DMS114 treated with DMSO at 0.1 percent for 48 hours (cell line): ENCODE measurements at regions not wholly inside any gene's neighbourhood (a gene's known extent, or its start where the extent isn't known, plus 50 kb on each side); places are given as distances from the start of the nearest gene placed in this dataset.

Experiments
- DNase-seq: peaks from one replicate; lab custom pipeline; 2025; ENCODE audit not compliant: unreplicated experiment; lab: John Stamatoyannopoulos, UW

DNA sequence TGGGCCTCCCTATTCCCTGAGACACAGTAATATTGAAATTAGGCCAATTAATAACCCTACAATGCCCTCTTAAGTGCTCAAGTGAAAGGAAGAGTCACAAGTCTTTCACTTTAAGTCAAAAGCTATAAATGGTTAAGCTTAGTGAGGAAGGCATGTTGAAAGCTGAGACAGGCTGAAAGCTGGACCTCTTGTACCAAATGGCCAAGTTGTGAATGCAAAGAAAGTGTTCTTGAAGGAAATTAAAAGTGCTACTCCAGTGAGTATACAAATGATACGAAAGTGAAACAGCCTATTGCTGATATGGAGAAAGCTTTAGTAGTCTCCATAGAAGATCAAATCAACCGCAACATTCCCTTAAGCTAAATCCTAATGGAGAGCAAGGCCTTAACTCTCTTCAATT is 140.8 kb downstream of the PTCSC3 start:
- no peak for DNase-seq

DNA sequence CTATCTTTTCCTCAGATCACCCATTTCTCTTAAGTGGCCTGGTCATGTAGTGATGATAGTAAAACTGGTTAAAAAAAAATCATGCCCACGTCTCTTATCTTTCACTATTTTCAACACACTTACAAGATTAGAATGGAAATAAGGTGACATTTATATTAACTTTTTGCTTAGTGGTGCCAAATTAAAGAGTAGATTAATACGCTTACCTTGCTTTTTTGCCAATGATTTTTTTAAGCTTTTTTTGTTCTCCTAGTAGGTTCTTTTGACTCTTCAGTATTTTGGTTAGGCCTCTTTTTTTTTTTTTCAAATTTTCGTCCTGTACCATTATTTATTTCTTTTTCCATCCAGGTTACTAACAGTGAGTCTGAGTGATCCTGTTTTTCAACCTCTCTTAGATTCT is 147.9 kb downstream of the PTCSC3 start:
- DNase-seq = no peak

DNA sequence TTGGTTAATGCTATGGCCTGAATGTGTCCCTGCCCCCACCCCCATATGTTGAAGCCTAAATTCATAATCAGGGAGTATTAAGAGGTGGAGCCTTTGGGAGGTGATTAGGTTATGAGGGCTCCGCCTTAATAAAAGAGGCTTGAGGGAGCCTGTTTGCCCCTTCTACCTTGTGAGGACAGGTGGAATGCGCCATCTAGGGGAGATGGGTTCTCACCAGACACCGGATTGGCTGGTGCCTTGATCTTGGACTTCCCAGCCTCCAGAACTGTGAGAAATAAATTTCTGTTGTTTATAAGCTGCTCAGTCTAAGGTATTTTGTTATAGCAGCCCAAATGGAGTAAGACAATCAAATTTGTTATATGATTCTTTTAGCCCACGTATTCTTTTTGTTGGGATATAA is 148.3 kb downstream of the PTCSC3 start:
- DNase-seq = no peak

DNA sequence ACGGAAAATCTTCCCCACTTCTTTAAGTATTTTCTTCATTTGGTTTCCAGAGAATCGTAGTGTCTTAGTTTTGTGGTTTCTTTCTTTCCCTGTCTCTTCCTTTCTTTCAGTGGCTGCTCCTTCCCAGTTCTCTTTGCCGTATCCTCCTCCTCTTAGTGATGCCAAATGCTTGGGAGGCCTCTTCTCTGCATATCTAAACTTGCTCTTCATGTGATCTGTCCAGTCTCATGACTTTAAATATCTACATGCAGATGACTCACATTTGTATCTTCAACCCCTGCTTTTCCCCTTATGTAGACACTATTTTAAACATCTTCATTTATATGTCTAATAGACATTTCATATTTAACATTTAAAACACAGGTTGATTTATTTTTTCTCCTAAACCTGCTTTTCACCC is 149.2 kb downstream of the PTCSC3 start:
- DNase-seq = no peak

DNA sequence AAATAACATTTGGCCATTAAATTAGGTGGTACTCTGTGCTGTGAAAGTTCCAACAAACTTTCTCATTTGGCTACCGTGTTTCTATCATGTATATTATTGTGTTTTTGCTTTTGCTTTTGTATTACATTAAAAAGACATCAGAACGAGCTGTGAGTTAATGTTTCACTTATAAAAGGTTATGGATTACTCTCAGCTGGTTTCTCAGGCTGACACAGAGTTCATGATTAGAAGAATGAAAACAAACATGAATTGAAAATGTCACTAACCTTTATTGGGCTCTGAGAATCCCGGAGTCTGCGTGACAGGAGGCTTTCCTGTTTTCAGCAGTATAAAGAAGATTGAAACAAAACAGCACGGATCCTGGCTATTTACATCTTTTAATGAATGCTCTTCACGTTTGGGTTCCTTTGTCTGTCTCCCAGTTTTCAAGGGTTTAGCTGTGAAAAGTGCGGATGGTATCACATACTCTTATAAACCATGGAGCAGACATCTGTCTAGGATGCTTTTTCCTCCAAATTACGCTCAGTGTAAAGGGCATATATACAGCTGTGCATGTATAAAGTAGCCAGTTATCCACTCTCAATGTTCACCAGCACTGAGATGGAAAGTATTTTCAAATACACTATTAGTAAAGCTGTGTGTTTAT is 153.6 kb downstream of the PTCSC3 start:
- DNase-seq = no peak

DNA sequence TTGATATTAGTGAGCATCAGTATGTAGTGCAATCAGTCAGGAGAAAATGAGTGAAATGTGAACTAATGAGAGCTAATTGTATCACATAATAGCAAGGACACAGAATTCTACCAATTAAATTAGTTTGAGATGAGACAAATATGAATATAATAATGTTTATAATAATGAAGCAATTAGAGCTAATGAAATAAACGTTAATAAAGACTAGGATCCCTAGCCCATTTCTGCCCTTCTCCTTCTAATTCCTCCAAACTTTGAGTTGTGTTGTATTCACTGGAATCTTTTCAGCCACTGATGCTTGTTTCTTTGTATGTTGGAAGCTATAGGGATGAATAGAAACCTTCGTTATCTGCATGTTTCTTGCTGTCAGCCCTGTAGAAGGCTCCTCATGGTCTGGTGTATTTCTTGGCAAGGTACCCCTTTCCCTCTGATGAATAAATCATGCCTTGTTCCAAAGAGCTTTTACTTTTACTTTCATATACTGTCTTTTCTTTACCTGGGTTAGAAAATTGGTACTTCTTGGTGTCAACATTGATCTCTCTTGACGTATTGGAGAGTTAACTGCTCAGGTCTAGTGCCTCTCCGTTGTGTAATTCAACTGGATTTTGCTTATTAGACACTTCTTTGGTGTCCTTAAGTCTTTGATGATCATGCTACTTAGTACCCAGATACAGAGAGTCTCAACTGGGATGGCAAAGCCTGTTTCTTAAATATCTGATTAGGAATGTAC is 154.8 kb downstream of the PTCSC3 start:
- DNase-seq = no peak

DNA sequence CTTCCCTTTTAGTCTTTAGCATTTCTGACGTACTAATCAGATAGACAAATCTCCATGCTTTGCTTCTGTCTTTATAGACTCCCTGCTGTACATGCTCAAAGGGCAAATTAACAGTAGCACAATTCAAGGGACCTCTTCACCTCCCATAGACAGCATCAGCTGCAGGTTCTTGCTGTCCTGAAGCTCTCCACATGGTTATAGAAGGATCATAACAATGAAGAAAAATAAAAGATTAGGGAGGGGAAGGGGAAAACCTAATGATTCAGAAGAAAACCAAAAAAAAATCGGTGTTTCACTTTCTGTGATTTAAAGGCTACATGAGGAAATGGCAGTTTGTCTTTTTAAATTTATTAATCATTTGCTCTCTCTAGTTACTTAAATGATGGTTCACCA is 155.5 kb downstream of the PTCSC3 start:
- no peak for DNase-seq

DNA sequence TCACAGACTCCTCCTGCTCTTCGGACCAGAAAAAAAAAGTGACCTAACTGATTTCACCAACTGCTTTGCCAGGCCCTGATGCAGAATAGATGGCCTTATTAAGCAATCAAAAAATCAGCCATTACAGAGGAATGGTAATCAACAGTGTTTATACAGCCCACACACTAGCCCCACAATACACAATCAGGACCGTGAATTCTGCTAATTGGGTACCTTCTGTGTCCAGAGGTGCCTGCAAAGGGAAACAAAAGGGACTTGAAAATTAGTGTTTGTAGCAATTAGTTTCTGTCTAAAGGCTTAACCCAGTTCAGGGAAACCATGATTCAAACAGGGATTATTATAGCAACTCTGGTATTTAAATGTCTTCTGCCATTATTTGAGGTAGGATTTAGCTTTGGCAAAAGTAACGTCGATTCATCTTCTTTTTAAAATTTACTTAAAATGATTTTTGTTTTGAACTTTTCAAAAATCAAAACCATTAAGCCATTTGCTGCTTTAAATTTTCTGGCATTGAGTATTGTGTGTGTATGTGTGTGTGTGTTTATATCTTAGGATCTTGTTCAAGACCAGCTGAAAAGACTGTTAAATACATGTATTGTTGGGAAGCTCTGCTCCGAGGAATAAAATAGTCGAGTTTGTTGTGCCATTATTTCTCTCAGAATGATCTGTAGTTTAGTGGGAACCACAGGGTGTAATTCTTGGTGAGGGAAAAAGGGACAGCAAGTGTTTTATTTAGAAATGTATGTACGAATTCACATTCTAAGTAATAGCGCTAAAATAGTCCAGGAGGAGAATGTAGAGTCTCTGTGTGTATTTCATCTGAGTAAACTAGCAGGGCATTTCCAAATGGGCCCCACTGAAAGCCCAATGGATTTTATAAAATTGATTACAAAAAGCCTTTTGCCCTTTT is 156.1 kb downstream of the PTCSC3 start:
- no peak for DNase-seq

DNA sequence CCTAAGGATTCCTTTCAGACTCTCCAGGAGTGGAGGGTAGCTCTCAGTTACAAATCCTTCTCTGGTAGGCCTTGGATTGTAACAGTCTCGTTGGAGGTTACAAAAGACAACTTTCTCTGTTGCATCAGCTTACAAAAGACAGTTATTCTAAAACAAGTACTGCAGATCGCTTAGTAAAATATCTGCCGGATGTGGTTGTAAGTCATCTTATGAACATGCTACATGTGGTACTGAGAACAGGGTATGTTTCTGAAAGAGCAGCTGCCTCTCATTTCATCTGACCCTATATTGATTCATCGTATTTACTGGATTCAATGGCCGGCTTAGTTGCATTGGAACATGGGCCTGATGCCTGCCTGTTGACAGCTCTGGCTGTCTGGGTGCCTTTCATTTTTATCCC is 157.4 kb downstream of the PTCSC3 start:
- no peak for DNase-seq

DNA sequence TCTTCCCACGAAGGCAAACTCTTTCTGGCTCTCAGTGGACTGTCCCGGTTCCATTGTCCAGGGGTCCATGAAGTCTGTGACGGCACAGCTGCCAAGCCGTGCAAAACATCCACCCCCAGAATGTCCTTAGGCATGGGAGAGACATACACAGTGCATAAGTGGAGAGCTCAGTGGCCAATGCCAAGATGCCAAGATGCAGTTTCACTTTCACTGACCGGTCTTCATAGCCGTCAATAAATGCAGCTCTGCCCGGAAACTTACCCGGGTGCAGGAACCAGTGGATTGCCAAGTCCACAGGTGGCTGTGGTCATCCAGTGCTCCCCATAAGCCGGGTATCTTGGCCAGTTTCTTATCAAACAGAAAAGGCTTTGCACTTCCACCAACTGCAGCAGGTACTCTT is 162.3 kb downstream of the PTCSC3 start:
- DNase-seq = no peak

DNA sequence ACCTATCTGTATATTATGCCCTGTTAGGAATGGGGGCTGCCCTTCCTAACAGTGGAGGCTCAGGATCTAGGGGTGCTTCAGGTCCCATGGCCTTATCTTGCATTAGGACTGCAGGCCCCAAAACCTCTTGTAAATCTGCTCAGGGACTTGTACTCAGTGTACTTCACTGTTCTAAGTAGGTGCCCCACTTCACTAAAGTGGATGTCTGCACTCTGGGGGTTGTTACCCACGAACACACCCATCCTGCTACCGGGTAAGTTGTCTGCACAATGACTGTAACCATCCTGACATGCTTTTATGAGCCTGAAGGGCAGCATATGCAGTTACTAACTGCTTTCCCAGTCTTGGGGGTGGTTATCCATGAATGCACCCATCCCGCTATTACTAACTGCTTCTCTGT is 163.0 kb downstream of the PTCSC3 start:
- no peak for DNase-seq

DNA sequence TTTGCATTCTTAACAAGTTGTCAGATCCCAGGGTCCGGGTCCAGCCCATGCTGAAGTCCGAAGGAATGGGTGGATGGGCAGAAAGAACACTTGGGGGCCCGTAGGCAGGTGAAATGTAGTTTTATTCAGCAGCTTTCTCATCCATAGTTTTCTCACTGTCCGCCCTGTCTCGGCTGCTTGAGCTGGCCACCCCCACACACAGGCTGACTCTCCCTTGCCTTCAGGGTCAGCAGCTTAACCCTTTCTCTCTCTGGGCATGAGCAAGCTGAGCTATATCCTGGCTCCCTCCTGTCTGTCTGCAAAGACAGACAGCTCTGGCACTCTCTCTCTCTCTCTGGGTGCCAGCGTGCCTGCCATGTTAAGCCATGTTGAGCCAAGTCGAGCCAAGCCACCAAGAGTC is 163.9 kb downstream of the PTCSC3 start:
- no peak for DNase-seq

DNA sequence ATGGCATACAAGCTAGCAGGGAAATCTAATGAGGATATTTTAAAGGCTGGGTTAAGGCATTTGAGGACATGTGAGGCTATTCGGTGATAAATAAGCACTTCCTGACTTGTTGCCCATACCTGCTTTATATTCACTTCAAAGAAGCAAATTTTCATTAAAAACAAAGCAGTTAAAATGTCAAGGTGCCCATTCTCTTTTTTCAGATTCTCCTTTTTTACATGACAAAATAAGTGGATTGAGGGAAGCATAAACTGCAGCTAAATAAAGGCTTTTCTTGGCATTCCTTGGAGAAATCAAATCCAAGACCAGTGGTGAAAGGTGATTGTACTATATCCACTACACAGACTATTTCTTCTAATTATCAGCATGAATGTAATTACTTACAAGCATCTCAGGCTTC is 166.9 kb downstream of the PTCSC3 start:
- DNase-seq = no peak

DNA sequence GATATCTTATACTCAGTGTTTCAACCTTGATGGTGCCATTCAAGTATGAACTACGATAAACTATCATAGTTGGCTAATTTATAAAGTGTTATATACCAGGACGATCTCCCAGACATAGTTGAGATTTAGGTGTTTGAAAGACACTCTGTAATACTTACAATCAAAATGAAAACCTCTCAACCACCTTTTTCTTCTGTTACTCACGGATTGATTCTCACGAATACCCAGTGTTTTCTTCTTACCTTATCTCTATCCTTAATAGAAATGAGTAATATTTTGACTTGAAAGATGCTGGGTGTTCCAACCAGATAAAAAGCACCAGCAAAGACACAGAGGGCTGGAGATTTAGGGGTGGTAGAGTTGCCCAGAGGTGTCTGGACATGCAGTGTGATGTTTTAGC is 169.9 kb downstream of the PTCSC3 start:
- no peak for DNase-seq

DNA sequence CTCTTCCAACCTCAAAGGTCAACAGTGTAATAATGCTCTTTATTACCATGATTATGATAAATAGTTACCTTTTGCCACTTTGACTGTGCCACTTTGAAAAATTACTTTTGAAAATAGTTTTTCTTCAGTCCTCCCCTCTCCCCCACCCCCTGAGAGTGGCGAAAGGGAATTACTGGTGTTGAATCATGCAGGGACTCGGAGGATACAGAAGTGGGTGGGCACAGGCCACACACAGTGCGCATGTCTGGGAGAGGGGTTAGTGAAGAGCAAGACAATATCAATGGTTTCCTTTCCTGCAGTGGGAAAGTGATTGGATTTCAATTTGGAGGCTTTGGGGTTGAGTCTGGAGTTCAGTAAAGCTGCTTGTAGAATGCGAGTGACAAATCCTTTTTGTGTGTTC is 170.9 kb downstream of the PTCSC3 start:
- DNase-seq = no peak

DNA sequence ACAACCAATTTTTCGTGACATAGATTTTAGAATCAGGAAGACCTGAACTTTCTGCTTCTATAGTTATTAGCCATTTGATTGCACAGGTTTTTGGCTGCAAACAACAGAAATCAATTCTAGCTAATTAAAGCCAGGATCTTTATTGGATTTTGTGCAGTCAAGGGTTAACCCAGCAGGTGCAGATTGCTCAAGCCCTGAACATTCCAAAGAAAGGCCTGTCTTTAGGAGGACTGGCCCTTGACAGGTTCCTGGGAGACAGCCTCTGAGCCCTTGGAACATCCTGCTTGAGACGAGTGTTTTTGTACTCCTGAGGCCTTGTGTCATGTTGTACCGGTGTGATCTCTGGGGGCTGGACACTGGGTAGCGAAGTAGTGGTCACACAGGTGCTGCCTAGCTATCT is 174.6 kb downstream of the PTCSC3 start:
- no peak for DNase-seq

DNA sequence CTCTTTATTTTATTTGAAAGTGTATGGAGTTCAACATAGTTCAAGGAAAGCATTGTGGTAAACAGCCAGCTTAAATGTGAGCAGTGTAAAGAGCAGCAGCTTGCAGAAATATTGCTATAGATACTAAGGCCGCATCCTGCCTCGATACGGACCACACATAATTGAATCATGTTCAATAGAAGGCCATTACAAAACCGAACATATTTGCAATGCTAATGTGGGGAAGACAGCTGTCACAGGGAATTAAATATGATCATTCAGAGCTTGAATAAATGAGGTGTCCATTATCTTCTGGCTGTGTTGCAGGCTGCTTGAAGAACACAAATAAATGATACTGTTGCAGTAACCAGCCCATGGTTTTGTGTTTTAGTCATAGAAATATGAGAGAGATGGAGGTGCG is 173.2 kb downstream of the BRMS1L start:
- no peak for DNase-seq

DNA sequence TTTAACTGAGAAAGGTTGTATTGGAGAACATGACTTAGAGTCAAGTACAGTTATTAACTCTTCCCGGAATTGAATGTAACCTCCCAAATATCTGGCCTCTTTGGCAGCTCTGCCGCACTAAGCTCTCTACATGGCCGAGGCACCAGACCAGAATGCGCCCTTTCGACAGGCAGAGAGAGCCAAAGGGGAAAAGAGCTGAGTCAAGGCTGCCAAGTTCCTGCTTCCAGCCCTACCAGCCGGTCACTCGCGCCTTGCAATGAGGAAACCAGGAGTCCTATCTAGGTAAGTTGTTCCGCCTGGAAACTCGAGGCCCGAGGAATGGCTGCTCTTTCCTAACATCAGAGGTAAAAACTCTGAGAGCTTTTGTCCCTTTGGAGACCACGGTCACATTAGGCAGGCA is 172.2 kb downstream of the BRMS1L start:
- DNase-seq = no peak

DNA sequence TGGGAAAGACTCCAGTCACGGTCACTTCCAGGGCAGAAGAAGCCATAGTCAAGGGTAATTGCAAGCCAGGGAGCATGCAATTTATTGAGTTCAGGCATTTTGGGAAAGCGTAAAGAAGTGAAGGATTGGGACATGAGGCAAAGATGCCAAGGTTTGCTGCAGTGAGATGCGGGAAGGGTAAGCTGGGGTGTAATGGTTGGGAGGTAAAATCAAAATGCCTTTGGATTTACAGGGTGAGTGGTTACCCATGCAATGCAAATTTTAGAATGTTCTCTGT is 167.5 kb downstream of the BRMS1L start:
- no peak for DNase-seq

DNA sequence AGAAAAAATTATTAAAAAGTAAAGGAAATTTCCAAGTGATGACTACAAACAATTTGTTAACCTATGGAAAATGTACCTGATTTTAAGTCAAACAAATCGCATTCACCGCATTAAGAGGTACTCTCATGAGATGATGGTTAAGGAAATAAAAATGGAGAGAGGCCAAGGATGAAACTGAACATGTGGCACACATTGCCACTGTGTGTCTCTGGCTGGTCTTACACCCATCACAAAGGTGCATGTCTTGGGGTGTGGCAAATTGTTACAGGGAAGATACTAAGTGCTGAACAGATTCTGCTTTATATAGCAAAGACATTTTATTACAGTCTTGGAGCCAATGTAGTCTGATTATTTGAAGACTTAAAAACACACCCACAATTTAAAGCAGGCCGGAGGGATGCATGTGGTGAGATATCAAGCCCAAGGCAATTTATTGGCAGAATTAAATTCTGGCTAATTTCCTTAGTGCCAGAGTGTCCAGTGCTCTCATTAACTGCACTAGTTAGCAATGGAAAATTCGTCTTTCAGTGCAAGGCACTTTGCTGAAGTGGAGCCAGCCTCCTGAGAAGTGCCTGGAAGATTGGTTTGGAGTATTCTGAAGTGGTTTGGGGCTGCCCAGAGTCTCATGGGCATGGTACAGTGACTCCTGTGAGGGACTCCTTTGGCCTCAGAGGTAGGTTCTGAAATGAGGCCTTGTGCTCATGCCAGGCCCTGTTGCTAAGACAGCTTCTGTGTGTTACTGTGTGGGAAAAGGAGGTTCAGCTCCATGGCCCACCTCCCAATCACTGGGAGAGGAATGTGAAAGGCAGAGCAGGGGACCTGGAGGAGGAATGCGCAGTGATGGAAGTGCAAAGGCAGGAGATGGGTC is 166.9 kb downstream of the BRMS1L start:
- no peak for DNase-seq

DNA sequence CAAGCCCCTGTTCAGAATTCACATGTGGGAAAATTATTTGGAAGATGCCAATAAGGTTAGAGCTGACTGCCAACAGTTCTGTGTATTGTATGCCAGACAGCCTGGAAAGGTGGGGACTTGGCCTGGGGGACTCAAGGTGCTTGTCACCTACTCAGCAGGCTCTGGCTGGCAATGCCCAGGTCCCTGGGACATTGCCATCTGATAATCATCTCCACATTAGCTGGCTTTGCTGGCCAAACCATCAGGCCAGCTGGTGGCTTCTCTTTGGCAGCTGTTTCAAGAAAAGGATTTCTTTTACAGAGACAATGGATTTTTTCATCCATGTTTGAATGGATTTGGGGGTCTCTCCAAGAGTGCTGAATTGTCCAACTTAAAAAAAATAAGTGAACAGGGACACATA is 165.2 kb downstream of the BRMS1L start:
- no peak for DNase-seq
